GM12872 (cell line): ENCODE measurements at regions not wholly inside any gene's neighbourhood (a gene's known extent, or its start where the extent isn't known, plus 50 kb on each side); places are given as distances from the start of the nearest gene placed in this dataset.

Experiments
- TF ChIP-seq, protein P1 (sequence below): IDR thresholded peaks from 3 replicates; pipeline ENCODE4 v1.5.1; 2011; ENCODE audit warnings: low read depth, mild to moderate bottlenecking, low read length, moderate library complexity; ENCODE audit not compliant: insufficient read depth

DNA sequence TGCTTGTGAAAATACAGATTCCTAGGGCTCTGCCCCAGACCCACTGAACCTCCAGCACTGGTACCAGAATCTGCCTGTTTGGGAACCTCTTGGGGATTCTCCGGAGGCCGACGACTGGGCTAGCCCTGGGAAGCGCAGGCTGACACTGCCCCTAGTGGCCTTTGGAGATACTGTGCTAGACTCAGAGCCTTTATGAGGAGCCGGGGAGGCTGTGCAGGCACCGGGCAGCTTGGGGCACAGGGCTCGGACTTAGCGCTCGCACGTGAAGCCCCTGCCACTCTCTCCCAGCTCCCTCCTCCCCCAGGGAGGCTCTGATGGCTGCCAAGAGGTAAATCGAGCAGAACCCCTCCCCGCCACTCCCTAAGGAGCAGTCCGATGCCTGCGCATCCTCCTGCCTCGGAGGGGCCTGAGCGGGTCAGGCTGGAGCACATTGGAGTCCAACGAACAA is 144.6 kb upstream of the TNR start:
- TF ChIP-seq, protein P1, sequence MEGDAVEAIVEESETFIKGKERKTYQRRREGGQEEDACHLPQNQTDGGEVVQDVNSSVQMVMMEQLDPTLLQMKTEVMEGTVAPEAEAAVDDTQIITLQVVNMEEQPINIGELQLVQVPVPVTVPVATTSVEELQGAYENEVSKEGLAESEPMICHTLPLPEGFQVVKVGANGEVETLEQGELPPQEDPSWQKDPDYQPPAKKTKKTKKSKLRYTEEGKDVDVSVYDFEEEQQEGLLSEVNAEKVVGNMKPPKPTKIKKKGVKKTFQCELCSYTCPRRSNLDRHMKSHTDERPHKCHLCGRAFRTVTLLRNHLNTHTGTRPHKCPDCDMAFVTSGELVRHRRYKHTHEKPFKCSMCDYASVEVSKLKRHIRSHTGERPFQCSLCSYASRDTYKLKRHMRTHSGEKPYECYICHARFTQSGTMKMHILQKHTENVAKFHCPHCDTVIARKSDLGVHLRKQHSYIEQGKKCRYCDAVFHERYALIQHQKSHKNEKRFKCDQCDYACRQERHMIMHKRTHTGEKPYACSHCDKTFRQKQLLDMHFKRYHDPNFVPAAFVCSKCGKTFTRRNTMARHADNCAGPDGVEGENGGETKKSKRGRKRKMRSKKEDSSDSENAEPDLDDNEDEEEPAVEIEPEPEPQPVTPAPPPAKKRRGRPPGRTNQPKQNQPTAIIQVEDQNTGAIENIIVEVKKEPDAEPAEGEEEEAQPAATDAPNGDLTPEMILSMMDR = peak; percentile 89

DNA sequence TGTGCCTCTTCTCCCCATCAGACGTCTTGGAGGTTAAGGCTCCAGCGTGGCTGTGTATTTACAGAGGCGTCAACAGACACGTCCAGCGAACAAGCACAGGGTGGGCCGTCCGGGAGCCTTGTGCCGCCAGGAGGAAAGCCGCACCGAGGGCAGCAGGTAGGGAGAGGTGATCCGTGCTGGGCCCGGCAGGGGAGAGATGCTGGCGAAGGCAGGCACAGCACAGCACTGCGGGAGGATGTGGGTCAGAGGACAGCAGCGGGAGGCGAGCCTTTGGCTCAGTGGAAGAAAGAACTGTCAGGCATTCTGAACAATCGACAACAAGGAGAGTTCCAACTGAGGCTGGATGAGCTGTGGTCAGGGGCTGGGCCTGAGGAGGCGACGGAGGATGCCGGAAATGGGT is 144.1 kb upstream of the TNR start:
- TF ChIP-seq, protein P1 = no peak

DNA sequence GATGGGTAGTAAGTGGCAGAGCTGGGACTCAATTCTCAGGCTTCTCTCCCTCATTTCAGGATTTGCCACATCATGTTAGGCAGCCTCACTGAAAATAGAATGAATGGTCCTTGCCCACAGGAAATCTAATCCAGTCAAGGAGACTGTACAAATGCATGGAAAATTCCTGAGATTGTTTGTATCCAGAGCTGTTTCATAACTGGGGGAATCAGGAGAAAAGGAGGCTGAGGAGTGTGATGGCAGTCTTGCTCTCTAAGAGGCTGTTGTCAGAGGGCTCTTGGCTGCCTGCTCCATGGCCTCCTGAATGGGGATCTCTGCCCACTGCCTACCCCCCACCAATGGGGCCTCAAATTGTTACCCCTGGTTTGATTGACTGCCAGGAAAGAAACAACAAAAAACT is 141.9 kb upstream of the TNR start:
- TF ChIP-seq, protein P1 = no peak

DNA sequence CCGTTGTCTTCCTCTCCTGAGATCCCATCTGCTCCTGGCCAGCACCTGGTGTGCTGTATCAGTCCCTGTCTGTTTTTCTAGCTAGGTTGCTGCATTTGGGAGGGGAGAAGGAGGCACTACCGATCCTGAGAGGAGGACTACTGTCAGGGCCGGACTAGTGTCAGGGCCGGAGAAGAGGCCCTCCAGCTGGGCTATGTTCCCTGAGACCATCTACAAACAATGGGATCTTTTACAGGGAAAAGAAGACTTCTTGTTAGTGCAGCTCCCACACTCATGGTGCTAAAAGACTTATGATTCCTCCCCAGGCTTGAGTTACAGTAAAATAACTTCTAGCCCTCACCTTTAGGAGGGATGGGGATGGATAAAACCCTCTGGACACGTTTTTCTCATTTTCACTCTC is 141.0 kb upstream of the TNR start:
- TF ChIP-seq, protein P1 = no peak

DNA sequence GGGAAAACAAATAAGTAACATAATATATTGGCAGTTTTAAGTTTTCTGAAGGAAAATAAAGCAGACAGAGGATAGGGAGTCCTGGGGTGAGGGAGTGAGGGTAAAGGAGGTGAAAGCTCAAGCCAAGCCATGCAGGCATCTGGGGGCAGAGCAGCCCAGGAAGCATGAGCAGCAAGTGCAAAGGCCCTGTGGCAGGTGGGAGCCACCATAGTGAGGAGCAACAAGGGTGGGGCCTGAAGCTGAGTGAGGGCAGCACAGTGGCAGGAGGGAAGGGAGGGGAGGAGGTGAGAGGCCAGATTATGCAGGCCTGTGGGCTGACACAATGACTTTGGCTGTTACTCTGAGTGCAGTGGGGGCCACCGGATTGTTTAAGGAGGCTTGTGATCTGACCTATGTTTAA is 138.8 kb upstream of the TNR start:
- TF ChIP-seq, protein P1 = no peak

DNA sequence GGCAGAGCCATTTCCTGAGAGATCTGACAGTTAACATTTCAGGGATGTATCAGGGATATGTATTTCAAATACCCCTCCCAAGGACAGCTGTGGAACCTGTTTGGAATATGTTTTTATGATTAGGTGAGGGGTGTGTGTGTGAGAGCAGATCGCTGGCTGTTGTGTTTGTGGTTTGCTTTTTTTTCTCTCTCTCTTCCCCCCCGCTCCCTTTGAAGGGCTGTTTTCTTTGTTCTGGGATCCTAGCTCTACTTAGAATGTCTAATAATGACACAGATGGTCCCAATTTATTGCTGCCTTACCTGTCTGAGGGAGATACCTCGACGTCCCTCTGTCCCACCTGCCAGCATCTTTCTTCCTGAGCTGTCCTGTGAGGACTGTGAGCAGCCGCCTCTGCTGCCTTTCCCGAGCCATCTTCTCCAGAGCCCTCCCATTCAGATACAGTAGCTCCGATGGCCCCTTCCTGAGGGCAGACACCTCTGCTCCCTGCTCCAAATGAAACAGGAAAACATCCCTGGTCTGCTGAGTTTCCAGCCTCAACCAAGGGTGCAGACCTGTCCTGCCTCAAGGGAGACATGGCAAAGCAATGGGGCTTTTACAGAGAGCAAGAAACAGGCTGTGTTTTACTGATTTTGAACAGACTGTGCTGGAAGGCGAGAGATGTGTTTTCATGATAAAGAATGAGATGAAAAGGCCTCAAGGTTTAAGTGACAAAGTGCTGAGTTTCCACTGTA is 138.0 kb upstream of the TNR start:
- TF ChIP-seq, protein P1 = no peak

DNA sequence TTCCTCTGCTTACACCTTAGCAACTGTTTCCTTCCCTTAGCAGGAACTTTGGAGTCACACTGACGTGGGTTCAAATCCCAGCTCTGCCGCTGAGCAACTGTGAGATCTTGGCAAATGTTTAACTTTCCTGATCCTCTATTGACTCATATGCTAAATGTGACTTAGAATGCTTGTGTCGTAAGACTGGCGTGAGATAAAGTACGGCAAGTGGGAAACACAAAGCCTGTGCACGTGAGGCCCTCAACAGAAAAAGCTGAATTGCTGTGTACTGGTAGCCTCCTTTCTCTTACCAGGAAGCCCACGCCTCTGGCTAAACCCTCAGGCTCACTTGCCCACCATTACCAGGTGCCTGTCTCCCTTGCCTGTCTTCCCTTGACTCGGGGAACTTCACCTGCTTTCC is 135.4 kb upstream of the TNR start:
- TF ChIP-seq, protein P1 = no peak
